HL-60 (cell line): ENCODE measurements at regions not wholly inside any gene's neighbourhood (a gene's known extent, or its start where the extent isn't known, plus 50 kb on each side); places are given as distances from the start of the nearest gene placed in this dataset.
"Not testable (repeated sequence)": the region's sequence is repeated elsewhere in the genome, so short reads cannot be mapped to it uniquely, and the experiment has no call there.

ENCODE experiments used
- DNase-seq, 2 experiments: peaks; one replicate each; pipeline ENCODE4 v3.0.0-alpha.2; 2010 to 2020; ENCODE audit warnings: low read depth in 1 of 2, low spot score in 1 of 2
- H3K27ac ChIP-seq: fragments of 250-450 bp; sonication (Bioruptor Pico); replicated peaks from 2 replicates; pipeline ENCODE4 v1.5.1; 2020; ENCODE audit warnings: mild to moderate bottlenecking, moderate library complexity
- H3K27me3 ChIP-seq: fragments of 250-450 bp; sonication (Bioruptor Pico); 2 replicates; pipeline ENCODE4 v1.5.1; 2021; ENCODE audit warnings: mild to moderate bottlenecking, moderate library complexity; ENCODE audit not compliant: insufficient read depth, poor library complexity, severe bottlenecking
- H3K4me3 ChIP-seq: replicated peaks from 2 replicates; pipeline ENCODE4 v1.5.1; 2011; ENCODE audit warnings: mild to moderate bottlenecking, control low read depth, low read length; ENCODE audit not compliant: insufficient read depth
- GABPA ChIP-seq: IDR thresholded peaks from 2 replicates; pipeline ENCODE4 v1.6.1; 2012; ENCODE audit warnings: low read depth
- POLR2AphosphoS5 ChIP-seq: IDR thresholded peaks from 2 replicates; pipeline ENCODE4 v1.6.1; 2012; ENCODE audit warnings: low read depth
- SPI1 ChIP-seq: IDR thresholded peaks from 2 replicates; pipeline ENCODE4 v1.6.1; 2012; ENCODE audit warnings: low read depth, mild to moderate bottlenecking, borderline replicate concordance
- TF ChIP-seq, protein P1 (sequence below): IDR thresholded peaks from one replicate; pipeline ENCODE4 v1.5.1; 2011; ENCODE audit warnings: low read length, control low read depth, inconsistent platforms; ENCODE audit not compliant: insufficient read depth
- TF ChIP-seq, protein P2 (sequence below): IDR thresholded peaks from 2 replicates; pipeline ENCODE4 v1.6.1; 2012; ENCODE audit warnings: low read depth; ENCODE audit not compliant: insufficient replicate concordance

DNA sequence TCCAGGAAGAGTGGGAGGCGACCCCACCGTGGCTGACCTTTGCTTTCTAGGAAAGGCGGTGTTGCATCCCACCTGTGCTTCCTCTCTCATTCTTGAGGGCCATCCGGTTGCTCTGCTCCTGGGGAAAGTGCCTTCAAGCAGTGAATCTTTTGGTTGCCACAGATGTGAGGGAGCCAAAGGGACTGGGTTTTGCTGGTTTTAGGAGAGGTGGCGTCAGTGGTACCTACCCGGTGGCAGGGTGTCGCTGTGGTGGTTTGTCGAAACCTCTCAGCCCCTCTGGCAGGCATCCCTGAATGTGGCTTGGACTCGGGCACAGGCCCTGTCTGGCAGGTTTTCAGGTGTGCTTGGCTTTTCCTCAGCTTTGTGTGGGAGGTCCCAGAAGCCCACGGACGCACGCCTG lies 611.5 kb downstream of the KCNJ18 start:
- Histone ChIP-seq H3K27me3 (no peaks in the 10 kb centered on the region), H3K4me3 (no peak overlapping the region), H3K27ac (no peak overlapping the region)
- no peak for DNase-seq
- TF ChIP-seq GABPA (no peak), SPI1 (no peak), POLR2AphosphoS5 (no peak)
- TF ChIP-seq, protein P1, sequence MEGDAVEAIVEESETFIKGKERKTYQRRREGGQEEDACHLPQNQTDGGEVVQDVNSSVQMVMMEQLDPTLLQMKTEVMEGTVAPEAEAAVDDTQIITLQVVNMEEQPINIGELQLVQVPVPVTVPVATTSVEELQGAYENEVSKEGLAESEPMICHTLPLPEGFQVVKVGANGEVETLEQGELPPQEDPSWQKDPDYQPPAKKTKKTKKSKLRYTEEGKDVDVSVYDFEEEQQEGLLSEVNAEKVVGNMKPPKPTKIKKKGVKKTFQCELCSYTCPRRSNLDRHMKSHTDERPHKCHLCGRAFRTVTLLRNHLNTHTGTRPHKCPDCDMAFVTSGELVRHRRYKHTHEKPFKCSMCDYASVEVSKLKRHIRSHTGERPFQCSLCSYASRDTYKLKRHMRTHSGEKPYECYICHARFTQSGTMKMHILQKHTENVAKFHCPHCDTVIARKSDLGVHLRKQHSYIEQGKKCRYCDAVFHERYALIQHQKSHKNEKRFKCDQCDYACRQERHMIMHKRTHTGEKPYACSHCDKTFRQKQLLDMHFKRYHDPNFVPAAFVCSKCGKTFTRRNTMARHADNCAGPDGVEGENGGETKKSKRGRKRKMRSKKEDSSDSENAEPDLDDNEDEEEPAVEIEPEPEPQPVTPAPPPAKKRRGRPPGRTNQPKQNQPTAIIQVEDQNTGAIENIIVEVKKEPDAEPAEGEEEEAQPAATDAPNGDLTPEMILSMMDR = no peak
- TF ChIP-seq, protein P2, sequence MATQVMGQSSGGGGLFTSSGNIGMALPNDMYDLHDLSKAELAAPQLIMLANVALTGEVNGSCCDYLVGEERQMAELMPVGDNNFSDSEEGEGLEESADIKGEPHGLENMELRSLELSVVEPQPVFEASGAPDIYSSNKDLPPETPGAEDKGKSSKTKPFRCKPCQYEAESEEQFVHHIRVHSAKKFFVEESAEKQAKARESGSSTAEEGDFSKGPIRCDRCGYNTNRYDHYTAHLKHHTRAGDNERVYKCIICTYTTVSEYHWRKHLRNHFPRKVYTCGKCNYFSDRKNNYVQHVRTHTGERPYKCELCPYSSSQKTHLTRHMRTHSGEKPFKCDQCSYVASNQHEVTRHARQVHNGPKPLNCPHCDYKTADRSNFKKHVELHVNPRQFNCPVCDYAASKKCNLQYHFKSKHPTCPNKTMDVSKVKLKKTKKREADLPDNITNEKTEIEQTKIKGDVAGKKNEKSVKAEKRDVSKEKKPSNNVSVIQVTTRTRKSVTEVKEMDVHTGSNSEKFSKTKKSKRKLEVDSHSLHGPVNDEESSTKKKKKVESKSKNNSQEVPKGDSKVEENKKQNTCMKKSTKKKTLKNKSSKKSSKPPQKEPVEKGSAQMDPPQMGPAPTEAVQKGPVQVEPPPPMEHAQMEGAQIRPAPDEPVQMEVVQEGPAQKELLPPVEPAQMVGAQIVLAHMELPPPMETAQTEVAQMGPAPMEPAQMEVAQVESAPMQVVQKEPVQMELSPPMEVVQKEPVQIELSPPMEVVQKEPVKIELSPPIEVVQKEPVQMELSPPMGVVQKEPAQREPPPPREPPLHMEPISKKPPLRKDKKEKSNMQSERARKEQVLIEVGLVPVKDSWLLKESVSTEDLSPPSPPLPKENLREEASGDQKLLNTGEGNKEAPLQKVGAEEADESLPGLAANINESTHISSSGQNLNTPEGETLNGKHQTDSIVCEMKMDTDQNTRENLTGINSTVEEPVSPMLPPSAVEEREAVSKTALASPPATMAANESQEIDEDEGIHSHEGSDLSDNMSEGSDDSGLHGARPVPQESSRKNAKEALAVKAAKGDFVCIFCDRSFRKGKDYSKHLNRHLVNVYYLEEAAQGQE = no peak

DNA sequence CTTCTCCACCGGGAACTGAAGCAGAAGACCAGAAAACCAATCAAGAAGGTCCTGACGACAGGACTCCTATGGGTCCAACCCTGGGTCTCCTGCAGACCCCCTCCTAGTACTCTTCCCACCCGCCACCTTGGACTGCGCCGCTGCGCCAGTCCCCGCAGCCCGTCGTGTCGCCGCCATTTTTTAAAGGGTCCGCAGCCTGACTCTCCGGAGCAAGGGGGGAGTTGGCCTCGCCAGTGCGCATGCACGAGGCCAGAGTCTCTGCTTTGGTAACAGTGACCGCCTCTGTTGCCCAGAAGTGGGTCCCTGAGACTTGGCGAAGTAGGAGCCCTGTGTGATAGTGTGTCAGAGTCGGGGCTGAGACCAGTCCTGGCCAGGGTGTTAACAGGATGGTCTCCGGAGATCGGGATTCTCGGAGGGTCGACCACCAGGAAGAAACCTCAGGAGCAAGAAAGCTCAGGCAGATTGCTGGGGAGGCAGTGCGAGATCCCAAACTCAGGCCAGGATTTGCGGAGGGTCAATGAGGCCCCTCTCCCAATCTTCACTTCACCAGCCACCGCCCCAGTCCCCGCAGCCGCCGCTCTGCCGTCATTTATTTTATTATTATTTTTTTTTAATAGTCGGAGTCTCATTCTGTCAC lies 612.5 kb downstream of the KCNJ18 start:
- TF ChIP-seq, protein P2 = no peak
- TF ChIP-seq POLR2AphosphoS5 (no peak), SPI1 (no peak), GABPA (no peak)
- TF ChIP-seq, protein P1 = no peak

DNA sequence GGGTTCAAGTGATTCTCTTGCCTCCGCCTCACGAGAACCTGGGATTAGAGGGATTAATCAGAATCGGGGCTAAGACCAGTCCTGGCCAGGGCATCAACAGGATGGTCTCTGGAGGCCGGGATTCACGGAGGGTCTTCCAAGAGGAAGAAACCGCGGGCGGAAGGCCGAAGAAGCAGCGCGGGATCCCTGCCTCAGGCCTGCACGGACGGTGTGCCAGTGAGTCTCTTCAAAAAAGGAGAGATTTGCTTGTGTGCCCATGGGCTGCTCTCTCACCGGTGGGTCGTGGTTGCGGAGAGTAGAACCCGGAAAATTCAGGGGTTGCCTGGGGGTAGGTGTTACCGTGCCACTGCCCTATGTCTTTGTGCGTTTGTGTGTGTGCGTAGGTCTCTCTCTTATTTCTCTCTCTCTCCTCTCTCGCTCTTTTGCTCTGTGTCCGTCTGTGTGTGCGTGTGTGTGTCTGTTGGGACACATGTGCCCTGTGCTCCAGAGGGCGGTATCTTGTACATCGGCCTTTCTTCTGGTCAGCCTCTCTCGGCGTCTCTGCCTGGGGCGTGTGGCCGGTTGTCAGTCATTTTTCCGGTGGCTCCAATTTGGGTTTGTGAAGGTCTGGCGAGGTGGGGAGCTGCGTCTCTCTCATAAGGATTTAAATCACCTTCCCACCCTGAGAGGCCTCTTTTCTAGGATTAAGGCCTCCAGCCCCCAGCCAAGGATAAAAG lies 613.2 kb downstream of the KCNJ18 start:
- DNase-seq = no peak
- no peak overlapping the region for H3K4me3 ChIP-seq
- no peaks in the 10 kb centered on the region for H3K27me3 ChIP-seq
- TF ChIP-seq SPI1 (no peak), POLR2AphosphoS5 (no peak), GABPA (no peak)
- TF ChIP-seq, protein P1 = no peak
- TF ChIP-seq, protein P2 = no peak
- no peak overlapping the region for H3K27ac ChIP-seq

More for the DNA sequence above, 612.5 kb downstream of the KCNJ18 start:
- Histone ChIP-seq H3K27ac (no peak overlapping the region), H3K4me3 (no peak overlapping the region), H3K27me3 (no peaks in the 10 kb centered on the region)
- no peak for DNase-seq

DNA sequence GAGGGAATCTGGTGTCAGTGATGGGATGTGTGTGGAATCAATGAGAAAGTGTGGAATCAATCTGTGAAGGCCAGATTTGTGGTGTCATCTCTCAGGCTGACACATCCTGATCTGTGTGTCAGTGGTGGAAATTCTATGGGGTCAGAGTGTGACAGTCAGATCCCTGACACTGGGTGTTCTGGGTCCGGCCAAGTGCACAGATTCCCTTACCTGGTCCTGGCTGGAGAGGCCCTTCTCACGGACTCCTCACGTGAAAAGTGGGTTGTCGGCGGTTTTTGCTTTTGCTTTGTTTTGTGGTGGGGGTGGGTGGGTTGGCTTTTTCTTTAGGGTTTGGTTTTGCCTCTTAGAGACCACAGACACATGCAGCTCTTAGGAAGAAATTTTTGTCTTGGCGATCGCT lies 618.0 kb downstream of the KCNJ18 start:
- H3K27me3 ChIP-seq, H3K27ac ChIP-seq, H3K4me3 ChIP-seq, DNase-seq: not testable (repeated sequence)
